PC-9 (cell line): ENCODE measurements at regions not wholly inside any gene's neighbourhood (a gene's known extent, or its start where the extent isn't known, plus 50 kb on each side); places are given as distances from the start of the nearest gene placed in this dataset.

Source experiments
- CTCF ChIP-seq: fragments of 200-600 bp; sonication (generic); conservative IDR thresholded peaks from 2 replicates; pipeline ENCODE4 v1.6.1; 2017; ENCODE audit warnings: mixed run types, antibody characterized with exemption, mild to moderate bottlenecking, moderate library complexity
- EZH2 ChIP-seq: fragments of 200-600 bp; sonication (generic); IDR thresholded peaks from 2 replicates; pipeline ENCODE4 v1.8.0; 2017; ENCODE audit warnings: antibody characterized with exemption, low read depth

GRCh38 chr4:46676364-46676763 lies 232.7 kb downstream of the COX7B2 start:
- TF ChIP-seq CTCF (no peak), EZH2 (no peak)
